ENCODE measurements at regions not wholly inside any gene's neighbourhood (a gene's known extent, or its start where the extent isn't known, plus 50 kb on each side); places are given as distances from the start of the nearest gene placed in this dataset.
"Not testable (repeated sequence)": the region's sequence is repeated elsewhere in the genome, so short reads cannot be mapped to it uniquely, and the experiment has no call there.

DNA sequence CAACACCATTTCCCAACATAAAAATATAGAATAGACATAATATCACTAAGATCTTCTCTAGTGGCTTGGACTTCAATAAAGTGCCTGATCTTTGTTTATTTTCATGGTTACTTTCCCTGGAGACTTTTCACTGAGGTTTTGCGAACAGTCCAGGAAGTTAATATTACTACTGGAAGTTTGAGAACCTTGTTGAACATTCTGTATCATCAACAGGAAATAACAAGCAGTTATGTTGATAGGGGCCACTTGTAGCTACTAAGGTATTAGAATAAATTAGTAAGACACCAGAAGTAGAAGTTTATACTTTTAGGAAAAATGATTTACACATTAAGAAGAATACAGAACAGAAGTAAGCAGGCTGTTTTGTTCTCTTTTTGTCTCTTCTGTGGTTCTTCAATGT, 180.2 kb downstream of the TFAP2B start:
- ChIA-PET CTCF (no interaction called here), POLR2A (ENCODE audit: low non-redundant PET) (no interaction called here)
- DNase-seq (ENCODE audit: low spot score): no peak
- no peak overlapping the region for H3K27ac ChIP-seq
- TF ChIP-seq, protein P1, sequence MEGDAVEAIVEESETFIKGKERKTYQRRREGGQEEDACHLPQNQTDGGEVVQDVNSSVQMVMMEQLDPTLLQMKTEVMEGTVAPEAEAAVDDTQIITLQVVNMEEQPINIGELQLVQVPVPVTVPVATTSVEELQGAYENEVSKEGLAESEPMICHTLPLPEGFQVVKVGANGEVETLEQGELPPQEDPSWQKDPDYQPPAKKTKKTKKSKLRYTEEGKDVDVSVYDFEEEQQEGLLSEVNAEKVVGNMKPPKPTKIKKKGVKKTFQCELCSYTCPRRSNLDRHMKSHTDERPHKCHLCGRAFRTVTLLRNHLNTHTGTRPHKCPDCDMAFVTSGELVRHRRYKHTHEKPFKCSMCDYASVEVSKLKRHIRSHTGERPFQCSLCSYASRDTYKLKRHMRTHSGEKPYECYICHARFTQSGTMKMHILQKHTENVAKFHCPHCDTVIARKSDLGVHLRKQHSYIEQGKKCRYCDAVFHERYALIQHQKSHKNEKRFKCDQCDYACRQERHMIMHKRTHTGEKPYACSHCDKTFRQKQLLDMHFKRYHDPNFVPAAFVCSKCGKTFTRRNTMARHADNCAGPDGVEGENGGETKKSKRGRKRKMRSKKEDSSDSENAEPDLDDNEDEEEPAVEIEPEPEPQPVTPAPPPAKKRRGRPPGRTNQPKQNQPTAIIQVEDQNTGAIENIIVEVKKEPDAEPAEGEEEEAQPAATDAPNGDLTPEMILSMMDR (conservative IDR thresholded peaks at IDR 0.05; ENCODE audit: low read depth): no peak

- DNase-seq (ENCODE audit: low spot score): no peak
- CTCF ChIA-PET: no interaction called here
- TF ChIP-seq, protein P1 (conservative IDR thresholded peaks at IDR 0.05; ENCODE audit: low read depth): no peak
- POLR2A ChIA-PET (ENCODE audit: low non-redundant PET): no interaction called here
- no peak overlapping the region for H3K27ac ChIP-seq
Measured at GRCh38 chr6:51001399-51001798, 182.7 kb downstream of the TFAP2B start.

GRCh38 chr6:51004380-51004779, 185.7 kb downstream of the TFAP2B start:
- no peak for DNase-seq (ENCODE audit: low spot score)
- no peak overlapping the region for H3K27ac ChIP-seq
- TF ChIP-seq, protein P1 (conservative IDR thresholded peaks at IDR 0.05; ENCODE audit: low read depth): no peak
- ChIA-PET POLR2A (ENCODE audit: low non-redundant PET) (no interaction called here), CTCF (interaction anchor here (1.0 kb wide), 1 partner anchor 22 kb away, joined by 3 read pairs; no protein-coding TSS in a partner anchor)

DNA sequence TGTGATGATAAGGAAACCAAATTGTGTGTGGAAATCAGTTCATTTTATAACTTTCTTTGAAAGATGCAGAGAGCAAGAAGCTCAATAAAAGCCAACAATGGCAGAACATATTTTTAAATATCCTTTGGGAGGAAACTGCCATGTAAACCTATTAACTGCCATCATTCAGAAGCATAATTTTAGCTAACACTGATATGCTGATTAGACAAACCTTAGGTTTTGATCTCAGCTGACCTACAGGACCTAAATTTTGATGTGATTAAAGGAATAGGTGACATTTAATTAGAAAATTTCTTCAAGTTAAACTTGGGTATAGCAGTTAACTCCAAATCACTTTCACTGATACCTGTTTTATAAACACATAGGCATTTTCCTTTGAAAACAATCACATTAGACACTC, 187.1 kb downstream of the TFAP2B start:
- ChIA-PET CTCF (no interaction called here), POLR2A (ENCODE audit: low non-redundant PET) (no interaction called here)
- H3K27ac ChIP-seq: no peak overlapping the region
- TF ChIP-seq, protein P1 (conservative IDR thresholded peaks at IDR 0.05; ENCODE audit: low read depth): no peak
- DNase-seq (ENCODE audit: low spot score): no peak

DNA sequence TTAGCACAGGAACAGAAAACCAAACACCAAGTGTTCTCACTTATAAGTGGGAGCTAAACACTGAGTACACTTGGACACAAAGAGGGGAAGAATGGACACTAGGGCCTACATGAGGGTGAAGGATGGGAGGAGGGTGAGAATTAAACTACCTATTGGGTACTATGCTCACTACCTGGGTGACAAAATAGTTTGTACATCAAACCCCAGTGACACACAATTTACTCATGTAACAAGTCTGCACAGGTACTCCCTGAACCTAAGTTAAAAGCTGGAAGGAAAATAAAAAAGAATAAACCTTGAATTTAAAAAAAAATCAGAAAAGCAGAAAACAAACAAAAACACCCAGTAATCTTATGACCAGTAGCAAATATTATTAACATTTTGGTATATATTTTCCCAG, 188.6 kb downstream of the TFAP2B start:
- H3K27ac ChIP-seq: no peak overlapping the region
- POLR2A ChIA-PET (ENCODE audit: low non-redundant PET): no interaction called here
- no peak for DNase-seq (ENCODE audit: low spot score)
- CTCF ChIA-PET: no interaction called here
- TF ChIP-seq, protein P1 (conservative IDR thresholded peaks at IDR 0.05; ENCODE audit: low read depth): no peak

- POLR2A ChIA-PET (ENCODE audit: low non-redundant PET); CTCF ChIA-PET: not testable (repeated sequence)
Measured at GRCh38 chr6:51008693-51009092, 190.0 kb downstream of the TFAP2B start.

GRCh38 chr6:51013376-51013775, 194.7 kb downstream of the TFAP2B start:
- ChIA-PET POLR2A (ENCODE audit: low non-redundant PET) (no interaction called here), CTCF (interaction anchor here (0.7 kb wide), 1 partner anchor 257 kb away, joined by 6 read pairs; no protein-coding TSS in a partner anchor)
- no peak for DNase-seq (ENCODE audit: low spot score)
- H3K27ac ChIP-seq: no peak overlapping the region
- TF ChIP-seq, protein P1 (conservative IDR thresholded peaks at IDR 0.05; ENCODE audit: low read depth): no peak

More at GRCh38 chr6:51008693-51009092, 190.0 kb downstream of the TFAP2B start:
- DNase-seq (ENCODE audit: low spot score); H3K27ac ChIP-seq: not testable (repeated sequence)
